HG03159 (cell line): ENCODE measurements at regions not wholly inside any gene's neighbourhood (a gene's known extent, or its start where the extent isn't known, plus 50 kb on each side); places are given as distances from the start of the nearest gene placed in this dataset.

ENCODE experiments used
- ATAC-seq: cut with Tn5 transposase; IDR thresholded peaks from one replicate; pipeline ENCODE4 v1.9.1; 2021; ENCODE audit warnings: mild to moderate bottlenecking, moderate library complexity; ENCODE audit not compliant: unreplicated experiment

- no peak for ATAC-seq
These were observed 149.9 kb downstream of the SHQ1 start for GRCh38 chr3:72698154-72698917.

- no peak for ATAC-seq
These were observed 150.5 kb downstream of the SHQ1 start for GRCh38 chr3:72697717-72698116.

GRCh38 chr3:72696815-72697214 is 151.4 kb downstream of the SHQ1 start:
- ATAC-seq, result no peak

- ATAC-seq, result no peak
These were observed 153.8 kb downstream of the SHQ1 start for GRCh38 chr3:72694398-72694797.

GRCh38 chr3:72692990-72693389 is 155.3 kb downstream of the SHQ1 start:
- no peak for ATAC-seq

GRCh38 chr3:72690629-72691028 is 157.6 kb downstream of the SHQ1 start:
- ATAC-seq, result no peak

GRCh38 chr3:72682936-72683452 is 165.3 kb downstream of the SHQ1 start:
- no peak for ATAC-seq

- no peak for ATAC-seq
These were observed 166.6 kb downstream of the SHQ1 start for GRCh38 chr3:72681598-72681997.

GRCh38 chr3:72680766-72681165 is 167.5 kb downstream of the SHQ1 start:
- no peak for ATAC-seq

- ATAC-seq, result no peak
These were observed 168.6 kb downstream of the SHQ1 start for GRCh38 chr3:72679540-72680198.

- ATAC-seq, result no peak
These were observed 169.4 kb downstream of the SHQ1 start for GRCh38 chr3:72678867-72679266.

GRCh38 chr3:72678380-72678779 is 169.9 kb downstream of the SHQ1 start:
- no peak for ATAC-seq

- no peak for ATAC-seq
These were observed 173.0 kb downstream of the SHQ1 start for GRCh38 chr3:72675243-72675642.

- ATAC-seq, result no peak
These were observed 175.1 kb downstream of the SHQ1 start for GRCh38 chr3:72673011-72673771.

- no peak for ATAC-seq
These were observed 179.0 kb downstream of the SHQ1 start for GRCh38 chr3:72669224-72669623.

- ATAC-seq, result no peak
These were observed 181.8 kb downstream of the SHQ1 start for GRCh38 chr3:72666447-72666755.

GRCh38 chr3:72665701-72666446 is 182.4 kb downstream of the SHQ1 start:
- no peak for ATAC-seq

- no peak for ATAC-seq
These were observed 183.1 kb downstream of the SHQ1 start for GRCh38 chr3:72665103-72665502.

- no peak for ATAC-seq
These were observed 183.9 kb downstream of the SHQ1 start for GRCh38 chr3:72664184-72664975.

- ATAC-seq, result no peak
These were observed 184.8 kb downstream of the SHQ1 start for GRCh38 chr3:72663429-72663828.
